ENCODE measurements at regions not wholly inside any gene's neighbourhood (a gene's known extent, or its start where the extent isn't known, plus 50 kb on each side); places are given as distances from the start of the nearest gene placed in this dataset.
"Not testable (repeated sequence)": the region's sequence is repeated elsewhere in the genome, so short reads cannot be mapped to it uniquely, and the experiment has no call there.

DNA sequence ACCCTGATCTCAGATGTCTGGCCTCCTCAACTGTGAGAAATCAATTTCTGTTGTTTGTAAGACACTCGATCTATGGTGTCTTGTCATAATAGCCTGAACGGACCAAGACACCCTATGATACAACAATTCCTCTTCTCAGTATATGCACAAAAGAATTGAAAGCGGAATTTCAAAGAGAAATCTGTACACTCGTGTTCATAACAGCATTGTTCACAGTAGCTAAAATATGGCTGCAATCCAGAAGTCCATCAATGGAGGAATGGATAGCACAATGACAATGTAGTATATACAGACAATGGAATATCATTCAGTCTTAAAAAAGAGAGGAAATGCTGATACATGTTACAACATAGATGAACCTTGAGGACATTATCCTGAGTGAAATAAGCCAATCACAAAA is 354.6 kb downstream of the SFMBT2 start:
- no peak for DNase-seq

DNA sequence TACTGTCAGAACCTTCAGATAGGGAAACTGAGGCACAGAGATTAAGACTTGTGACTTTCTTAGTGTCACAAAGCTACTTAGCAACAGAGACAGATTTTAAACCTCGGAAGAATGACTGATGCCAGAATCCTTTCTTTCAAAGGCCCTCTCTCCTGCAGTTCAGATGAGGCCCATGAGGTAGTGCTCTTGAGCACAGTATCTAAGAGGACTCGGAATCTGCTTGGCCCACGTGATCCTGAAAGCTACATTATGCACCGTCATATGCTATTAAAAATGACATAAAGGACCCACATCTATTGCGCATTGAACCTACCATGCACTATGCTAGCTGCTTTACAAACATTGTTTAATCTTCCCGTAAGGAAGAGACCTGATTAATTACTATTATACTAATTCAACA is 355.9 kb downstream of the SFMBT2 start:
- DNase-seq, result no peak

DNA sequence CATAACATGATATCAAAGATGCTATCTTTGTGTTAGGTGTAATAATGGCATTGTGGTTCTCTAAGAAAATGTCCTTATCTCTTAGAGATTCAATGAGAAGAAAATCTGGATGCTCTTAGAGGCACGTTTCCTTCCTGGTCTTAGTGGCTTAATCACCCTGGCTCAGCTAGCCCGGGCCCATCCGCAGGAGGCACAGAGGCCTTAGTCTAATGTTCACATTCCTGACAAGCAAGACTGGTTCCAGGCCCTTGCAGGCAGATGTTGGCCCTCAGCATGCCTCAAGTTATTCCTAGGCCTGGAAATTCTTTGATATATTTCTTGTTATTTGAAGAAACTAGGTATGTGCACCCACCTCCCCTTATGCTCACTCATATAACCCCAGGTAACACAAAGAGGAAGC is 357.6 kb downstream of the SFMBT2 start:
- DNase-seq, result no peak

DNA sequence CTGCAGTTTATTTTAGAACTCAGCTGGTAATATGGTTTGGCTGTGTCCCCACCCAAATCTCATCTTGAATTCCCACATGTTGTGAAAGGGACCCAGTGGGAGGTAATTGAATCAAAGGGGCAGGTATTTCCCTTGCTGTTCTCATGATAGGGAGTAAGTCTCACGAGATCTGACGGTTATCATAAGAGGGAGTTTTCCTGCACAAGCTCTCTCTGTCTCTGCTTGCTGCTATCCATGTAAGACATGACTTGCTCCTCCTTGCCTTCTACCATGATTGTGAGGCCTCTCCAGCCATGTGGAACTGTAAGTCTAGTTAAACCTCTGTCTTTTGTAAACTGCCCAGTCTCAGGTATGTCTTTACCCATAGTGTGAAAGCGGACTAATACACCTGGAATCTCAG is 360.8 kb downstream of the SFMBT2 start:
- not testable (repeated sequence) for DNase-seq

DNA sequence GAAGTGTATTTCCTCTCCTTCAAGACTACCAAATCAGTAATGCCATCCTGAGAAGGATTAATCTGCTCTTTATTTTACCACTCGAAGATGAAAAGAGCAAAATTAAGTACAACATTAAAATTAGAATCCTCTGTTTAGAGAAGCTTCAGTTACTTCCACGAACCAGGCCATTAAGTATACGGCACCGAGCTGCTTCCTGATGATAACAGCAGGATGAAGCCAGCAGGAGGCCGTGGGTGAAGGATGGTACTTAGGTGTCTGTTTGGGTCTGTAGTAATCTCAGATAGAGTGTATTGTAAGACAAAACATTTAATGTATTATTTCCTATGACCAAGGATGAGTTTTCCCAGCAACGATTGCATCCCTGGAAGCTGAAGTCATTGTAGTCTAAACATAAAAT is 362.8 kb downstream of the SFMBT2 start:
- DNase-seq, result no peak

DNA sequence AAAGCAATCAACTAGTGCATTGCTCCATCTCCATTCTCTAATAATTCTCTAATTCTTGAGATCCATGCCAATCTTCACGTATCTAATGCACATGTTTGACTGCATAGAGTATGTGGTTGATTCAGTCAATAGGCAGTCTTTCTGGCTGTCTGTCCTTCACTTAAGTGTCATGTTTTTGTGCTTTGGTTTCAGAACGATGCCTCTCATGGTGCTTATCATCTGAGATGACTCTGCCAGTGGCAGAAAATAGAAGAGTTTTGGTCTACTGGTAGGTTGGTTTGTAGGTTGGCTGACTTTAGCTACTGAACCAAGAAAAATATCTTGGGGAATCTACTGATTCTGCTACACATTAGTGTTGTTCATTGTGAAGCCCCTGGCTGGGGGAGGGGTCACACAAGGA is 364.2 kb downstream of the SFMBT2 start:
- no peak for DNase-seq

DNA sequence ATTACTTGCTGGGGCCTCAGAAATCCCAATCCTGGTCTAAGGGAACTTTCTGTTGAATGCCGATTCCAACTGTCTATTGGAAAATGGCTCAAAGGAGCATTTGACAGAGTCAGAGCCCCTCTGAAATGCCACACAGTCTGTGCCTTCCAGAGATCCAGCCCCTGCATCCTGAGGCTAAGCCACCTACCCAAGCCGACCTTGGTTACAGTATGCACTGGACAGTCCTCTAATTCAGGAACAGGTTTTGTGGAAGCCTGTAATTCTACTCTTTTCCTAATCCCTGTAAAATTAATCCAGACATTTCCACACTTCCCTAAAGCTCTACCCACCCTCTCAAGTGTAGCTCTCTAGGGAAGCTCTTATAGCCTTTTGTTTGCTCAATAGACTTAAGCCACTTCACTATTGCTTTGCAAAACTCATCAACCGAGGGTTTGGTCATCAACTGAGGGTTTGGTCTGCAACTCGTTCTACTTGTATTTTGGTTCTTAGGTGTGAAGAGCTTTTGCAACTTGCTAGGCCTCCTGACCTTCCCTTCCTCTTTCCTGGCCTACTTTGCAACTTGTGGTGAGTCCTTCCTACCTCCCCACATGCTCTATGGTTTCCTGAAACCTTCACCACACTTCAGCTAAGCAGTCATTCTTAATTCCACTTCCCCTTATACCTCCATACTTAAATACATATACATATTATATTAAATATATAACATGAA is 364.8 kb downstream of the SFMBT2 start:
- DNase-seq, result no peak

DNA sequence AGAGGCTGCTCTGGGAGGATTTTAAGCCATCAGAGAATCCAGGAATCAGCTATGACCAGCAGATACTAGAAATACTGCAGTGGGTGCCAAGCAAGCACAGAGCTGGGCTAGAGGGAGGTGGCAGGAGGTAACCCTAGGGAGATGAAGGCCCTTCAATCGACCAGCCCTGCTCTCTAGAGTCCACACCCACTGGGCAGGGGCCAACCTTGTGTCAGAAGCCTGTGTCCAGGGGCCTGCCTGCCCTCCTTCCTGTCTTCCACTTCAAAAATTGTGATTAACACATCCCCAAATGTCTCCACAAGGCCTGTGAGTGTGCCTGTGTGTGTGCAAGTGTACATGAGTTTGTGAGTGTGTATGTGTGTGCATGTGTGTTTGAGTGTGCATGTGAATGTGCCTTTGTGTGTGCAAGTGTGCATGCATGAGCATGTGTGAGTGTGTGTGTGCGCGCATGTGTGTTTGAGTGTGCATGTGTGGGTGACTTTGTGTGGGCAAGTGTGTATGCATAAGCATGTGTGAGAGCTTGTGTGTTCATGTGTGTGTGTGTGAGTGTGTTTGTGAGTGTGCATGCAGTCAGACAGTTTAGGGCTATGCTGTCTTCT is 367.7 kb downstream of the SFMBT2 start:
- no peak for DNase-seq

DNA sequence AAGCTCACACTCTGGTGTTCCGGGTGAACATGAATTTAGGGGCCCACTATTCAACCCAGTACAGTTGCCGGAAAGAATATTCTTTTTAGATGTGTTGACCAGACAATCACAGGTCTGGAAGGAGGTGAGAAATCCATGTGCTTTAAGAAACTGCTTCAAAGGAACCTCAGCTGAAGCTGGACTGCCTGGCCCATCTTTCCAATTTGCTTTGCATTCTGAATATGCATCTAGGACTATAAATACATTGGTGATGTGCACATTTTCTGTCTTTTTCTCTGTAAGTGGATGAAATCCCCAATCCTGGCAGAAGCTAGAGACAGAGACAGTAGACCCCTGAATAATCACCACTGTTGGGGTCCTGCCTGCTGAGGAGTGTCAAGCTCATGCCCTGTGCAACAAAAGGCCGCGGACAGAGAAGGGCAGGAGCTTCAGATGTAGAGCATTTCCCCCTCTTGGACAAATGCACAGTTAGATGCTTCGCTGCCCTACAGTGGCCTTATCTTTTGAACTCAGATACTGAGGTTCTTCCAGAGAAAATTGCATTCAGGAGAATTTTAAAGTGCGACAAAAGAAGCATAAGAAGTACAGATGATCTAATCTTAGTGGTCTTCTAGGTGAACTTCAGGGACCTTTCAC is 368.3 kb downstream of the SFMBT2 start:
- no peak for DNase-seq

DNA sequence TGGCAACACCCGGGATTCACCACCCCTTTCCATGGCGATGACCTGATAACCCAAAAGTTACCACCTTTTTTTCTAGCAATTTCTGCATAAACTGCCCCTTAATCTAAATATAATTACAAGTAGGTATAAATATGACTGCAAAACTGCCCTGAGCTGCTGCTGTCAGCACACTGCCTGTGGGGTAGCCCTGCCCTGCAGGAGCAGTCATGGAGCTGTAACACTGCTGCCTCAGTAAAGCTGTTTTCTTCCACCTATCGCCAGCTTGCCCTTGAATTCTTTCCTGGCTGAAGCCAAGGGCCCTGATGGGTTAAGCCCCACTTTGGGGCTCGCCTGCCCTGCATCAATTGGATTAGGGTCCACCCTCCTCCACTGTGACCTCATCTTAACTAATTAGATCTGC is 368.8 kb downstream of the SFMBT2 start:
- DNase-seq, result no peak

DNA sequence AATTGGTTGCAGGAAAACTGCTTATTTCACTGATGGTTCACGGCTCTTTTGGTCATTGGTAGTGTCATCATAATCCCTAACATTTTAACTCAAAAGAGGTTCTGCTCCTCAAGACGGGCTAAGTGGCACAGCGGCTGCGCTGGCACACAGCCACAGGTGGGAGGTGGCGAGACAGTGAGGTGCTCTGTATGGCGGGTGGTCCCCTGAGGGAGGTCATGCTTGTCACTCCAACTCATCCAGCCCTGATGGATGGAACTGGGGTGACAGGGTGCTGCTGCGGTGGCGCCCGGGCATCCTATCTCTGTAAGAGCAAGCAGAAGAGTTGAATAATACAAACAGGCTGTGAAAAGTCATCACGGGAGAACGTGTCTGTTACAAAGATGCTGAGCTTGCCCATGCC is 370.2 kb downstream of the SFMBT2 start:
- DNase-seq, result no peak

DNA sequence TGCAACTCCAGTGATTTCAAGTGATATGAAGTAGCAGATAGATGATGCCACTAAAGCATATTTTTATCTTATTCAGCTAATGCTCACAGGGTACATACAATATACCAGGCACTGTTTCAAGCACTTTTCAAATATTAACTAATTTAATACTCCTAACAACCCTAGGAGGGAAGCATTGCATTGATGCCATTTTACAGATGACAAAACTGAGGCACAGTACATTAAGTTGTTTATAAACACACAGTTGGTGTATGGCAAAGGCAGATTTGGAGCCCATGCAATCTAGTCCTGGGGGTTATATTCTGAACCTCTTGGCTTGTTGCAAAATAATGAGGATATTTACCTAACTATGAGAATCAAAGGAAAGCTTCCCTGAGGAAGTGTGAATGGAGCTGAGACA is 371.0 kb downstream of the SFMBT2 start:
- no peak for DNase-seq

DNA sequence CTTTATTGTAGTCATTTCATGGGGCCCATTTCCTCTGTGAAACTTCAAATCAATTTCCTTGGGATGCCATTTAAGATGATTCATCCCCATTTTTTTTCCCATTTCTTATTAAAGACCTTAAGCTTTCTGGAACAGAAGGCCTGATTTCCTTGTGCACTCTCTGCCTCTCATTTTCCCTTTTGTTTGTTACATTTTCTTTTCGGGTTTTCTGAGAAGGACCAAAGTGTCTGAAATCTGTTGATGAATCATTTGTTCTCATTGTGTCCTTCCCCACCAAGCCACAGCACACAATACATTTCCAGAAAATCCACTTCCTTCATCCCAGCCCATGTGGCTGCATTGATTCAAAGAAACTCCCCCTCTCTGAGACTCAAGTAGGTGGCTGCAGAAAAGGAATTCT is 372.4 kb downstream of the SFMBT2 start:
- DNase-seq, result no peak

DNA sequence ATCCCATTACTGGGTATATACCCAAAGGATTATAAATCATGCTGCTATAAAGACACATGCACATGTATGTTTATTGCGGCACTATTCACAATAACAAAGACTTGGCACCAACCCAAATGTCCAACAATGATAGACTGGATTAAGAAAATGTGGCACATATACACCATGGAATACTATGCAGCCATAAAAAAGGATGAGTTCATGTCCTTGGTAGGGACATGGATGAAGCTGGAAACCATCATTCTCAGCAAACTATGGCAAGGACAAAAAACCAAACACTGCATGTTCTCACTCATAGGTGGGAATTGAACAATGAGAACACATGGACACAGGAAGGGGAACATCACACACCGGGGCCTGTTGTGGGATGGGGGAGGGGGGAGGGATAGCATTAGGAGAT is 373.4 kb downstream of the SFMBT2 start:
- not testable (repeated sequence) for DNase-seq

DNA sequence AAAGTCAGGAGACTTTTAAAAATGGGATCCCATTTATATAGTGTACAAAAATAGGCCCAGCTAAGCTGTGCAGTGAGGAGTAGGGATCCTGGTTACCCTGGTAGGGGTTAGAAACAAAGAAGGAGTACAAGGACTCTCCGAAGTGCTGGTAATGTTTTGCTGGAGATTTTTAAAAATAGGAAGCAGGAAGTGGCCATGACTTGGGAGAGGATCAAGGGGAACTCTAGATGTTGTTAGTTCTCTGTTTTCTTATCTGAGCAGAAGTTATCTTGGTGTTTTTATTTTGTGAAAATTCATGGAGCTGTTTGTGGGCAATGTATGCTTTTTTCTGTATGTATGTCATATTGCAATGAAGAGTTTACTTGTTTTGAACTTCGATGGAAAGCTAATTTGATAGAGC is 373.9 kb downstream of the SFMBT2 start:
- DNase-seq, result no peak

DNA sequence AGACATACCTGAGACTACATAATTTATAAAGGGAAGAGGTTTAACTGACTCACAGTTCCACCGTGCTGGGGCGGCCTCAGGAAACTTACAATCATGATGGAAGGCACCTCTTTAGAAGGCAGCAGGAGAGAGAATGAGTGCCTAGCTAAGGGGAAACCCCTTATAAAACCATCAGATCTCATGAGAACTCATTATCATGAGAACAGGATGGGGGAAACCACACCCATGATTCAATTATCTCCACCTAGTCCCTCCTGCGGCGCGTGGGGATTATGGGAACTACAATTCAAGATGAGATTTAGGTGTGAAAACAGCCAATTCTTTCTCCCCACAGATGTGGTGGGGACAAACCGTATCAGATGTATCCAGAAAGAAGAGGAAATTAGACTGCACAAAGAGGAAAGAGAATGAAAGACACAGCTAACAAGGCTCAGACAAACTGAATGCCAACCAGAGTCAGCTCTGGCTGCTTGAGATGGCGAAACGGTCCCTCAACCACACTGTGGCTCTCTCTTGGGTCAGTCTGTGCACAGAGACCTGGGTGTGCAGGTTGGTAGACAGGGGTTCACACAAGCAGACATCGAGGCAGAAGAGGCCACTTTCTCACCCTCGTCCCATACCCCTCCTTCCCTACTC is 375.6 kb downstream of the SFMBT2 start:
- DNase-seq, result no peak

DNA sequence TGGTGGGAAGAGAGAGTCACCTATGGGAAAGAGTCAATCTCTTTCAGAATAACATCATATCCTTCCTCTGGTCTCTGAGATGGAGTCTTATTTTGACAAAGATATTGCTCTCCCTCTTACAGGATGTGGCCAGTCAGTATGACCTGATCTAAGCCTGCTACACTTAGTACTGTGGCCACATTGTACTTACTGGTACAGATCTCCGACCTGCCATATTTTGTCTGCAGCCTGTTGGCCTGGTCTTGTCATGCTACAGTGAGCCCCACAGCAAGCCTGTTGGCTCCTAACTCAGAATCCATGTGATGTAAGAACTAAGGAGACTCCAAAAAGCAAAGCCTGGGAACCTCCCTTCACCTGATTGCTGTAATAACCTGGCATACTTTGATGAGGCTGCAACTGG is 377.8 kb downstream of the SFMBT2 start:
- DNase-seq, result no peak

DNA sequence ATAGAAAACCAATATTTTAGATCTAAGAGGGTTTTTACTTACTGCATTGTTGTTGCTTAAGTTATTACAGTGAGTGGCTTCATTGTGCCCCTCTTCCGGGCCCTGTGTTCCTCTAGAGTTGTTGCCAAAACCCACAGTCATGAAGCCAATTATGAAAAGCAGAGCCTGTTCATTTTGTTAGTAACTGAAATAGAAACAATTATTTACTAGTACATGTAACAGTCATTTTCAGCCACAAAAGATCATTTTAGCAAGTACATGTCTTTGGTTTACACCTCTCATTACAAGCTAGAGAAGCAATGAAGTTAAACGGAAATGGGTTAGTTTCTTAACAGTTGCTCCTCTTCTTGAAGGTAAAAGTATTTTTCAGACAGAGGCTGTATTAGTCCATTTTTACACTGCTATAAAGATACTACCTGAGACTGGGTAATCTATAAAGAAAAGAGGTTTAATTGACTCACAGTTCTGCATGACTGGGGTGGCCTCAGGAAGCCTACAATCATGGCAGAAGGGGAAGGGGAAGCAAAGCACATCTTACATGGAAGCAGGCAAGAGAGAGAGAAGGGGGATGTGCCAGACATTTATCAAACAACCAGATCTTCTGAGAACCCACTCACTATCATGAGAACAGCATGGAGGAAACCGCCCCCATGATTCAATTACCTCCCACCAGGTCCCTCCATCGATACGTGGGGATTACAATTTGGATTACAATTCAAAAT is 380.5 kb downstream of the SFMBT2 start:
- no peak for DNase-seq

DNA sequence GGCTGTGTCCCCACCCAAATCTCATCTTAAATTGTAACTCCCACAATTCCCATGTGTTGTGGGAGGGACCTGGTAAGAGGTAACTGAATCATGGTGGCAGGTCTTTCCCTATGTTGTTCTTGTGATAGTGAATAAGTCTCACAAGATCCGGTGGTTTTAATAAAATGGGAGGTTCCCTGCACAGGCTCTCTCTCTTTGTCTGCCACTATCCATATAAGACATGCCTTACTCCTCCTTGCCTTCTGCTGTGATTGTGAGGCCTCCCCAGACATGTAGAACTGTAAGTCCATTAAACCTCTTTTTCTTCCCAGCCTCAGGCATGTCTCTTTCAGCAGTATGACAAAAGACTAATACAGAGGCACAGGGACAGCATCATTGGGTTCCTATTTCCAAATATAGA is 381.2 kb downstream of the SFMBT2 start:
- DNase-seq, result no peak

DNA sequence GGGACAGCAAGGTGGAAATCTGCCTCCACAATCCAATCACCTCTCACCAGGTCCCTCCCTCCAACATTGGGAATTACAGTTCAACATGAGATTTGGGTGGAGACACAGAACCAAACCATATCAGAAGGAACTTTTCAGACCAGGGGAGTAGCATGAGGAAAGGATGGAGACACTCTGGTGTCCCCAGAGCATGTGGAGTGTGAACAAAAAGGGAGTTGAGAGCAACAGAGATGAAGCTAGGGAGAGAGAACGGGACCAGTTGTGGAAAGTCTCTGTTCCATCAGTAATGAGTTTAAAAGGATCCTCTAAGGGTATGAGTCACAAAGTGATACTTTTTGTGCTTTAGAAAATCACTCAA is 382.0 kb downstream of the SFMBT2 start:
- no peak for DNase-seq

DNA sequence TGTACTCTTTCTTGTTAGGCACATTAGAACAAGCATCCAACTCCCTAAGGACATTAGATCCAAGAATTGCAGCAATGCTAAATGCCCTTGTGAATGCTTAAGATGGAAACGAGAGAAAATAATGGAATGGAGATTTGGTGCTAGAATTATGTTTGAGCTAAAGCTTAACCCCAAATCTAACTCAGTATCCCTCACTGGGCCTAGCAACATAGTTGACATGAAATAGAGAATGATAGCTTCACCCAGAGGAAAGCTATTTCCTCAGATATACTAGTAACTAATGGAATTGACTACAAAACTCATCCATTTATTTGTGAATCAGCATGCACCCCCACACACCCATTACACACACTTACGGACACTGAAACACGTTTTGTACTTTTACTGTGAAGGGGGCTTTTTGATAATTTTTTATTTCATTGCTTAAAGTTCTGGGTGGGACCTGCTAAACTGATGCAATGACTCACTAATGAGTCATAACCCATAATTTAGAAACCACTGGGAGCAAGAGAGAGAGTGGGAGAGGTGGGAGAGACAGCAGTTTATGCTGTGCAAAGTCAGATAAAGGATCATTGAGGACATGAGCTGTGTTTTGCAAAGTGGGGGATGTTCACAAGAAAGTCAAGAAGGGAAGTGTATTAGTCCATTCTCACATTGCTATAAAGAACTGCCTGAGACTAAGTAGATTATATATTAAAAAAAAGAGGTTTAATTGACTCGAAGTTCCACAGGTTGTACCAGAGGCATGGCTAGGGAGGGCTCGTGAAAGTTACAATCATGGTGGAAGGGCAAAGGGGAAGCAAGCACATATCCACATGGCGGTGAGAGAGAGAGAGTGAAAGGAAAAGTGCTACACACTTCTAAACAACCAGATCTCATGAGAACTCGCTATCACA is 382.7 kb downstream of the SFMBT2 start:
- no peak for DNase-seq

DNA sequence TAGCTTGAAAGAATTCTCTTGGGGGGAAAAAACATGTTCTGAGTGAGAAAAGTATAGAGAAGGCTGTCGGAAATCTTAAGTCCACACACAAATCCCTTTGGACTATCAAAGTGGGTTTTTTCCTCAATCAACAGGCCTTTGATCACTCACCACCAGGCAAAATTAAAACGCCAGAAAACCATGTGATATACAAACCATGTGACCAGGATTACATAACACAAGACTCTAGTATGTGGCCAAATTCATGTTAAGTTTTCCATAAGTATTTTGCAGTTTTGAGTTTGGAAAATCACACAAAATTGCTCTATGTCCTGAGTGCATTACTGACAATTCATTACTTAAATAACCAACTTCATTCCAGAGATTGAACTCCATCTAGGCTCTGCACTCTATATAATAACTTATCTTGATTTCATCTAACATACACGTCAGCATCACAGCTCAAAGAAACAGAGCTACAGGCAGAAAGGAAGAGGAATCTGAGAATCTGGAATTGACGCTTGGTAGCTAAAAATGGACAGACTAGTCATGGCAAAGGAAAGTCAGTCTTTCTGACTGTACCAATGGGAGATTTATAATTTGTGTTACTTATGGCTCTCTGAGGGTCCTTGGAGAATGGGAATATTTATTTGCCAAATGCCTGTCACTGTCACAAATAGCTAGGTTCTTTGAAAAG is 383.5 kb downstream of the SFMBT2 start:
- DNase-seq, result no peak
